Karpas-422 (cell line): ENCODE measurements at regions not wholly inside any gene's neighbourhood (a gene's known extent, or its start where the extent isn't known, plus 50 kb on each side); places are given as distances from the start of the nearest gene placed in this dataset.

Experiments used
- DNase-seq: peaks from one replicate; pipeline ENCODE4 v3.0.0-alpha.2; 2015
- H2AFZ ChIP-seq: fragments of 200-600 bp; sonication (generic); 2 replicates; pipeline ENCODE4 v1.6.1; 2014; ENCODE audit warnings: antibody characterized with exemption, low read length, mixed read lengths
- H3K27ac ChIP-seq: fragments of 200-600 bp; sonication (generic); 2 replicates; pipeline ENCODE4 v1.5.1; 2014; ENCODE audit warnings: mild to moderate bottlenecking, low read length, moderate library complexity
- H3K27me3 ChIP-seq: fragments of 200-600 bp; sonication (generic); 2 replicates; pipeline ENCODE4 v1.6.1; 2014; ENCODE audit warnings: low read length, mixed read lengths
- H3K36me3 ChIP-seq: fragments of 200-600 bp; sonication (generic); 2 replicates; pipeline ENCODE4 v1.6.1; 2014; ENCODE audit warnings: low read length, mixed read lengths; ENCODE audit not compliant: insufficient read depth
- H3K4me1 ChIP-seq: fragments of 200-600 bp; sonication (generic); 2 replicates; pipeline ENCODE4 v1.6.1; 2014; ENCODE audit warnings: mild to moderate bottlenecking, low read length, mixed read lengths
- H3K4me2 ChIP-seq: fragments of 200-600 bp; sonication (generic); 2 replicates; pipeline ENCODE4 v1.6.1; 2014; ENCODE audit warnings: low read length, low read depth, mild to moderate bottlenecking; ENCODE audit not compliant: poor library complexity, severe bottlenecking
- H3K4me3 ChIP-seq: fragments of 200-600 bp; sonication (generic); 2 replicates; pipeline ENCODE4 v1.5.1; 2014; ENCODE audit warnings: mild to moderate bottlenecking, antibody characterized with exemption, low read length, mixed read lengths
- H3K79me2 ChIP-seq: fragments of 200-600 bp; sonication (generic); 2 replicates; pipeline ENCODE4 v1.6.1; 2014; ENCODE audit warnings: mild to moderate bottlenecking, low read length, mixed read lengths
- H3K9ac ChIP-seq: fragments of 200-600 bp; sonication (generic); 2 replicates; pipeline ENCODE4 v1.6.0; 2014; ENCODE audit warnings: low read length
- H3K9me2 ChIP-seq: fragments of 200-600 bp; sonication (generic), shearing (Covaris generic); replicated peaks from 2 replicates; pipeline ENCODE4 v1.6.0; 2014; ENCODE audit warnings: mild to moderate bottlenecking, low read length, moderate library complexity; ENCODE audit not compliant: insufficient read depth
- H3K9me3 ChIP-seq: fragments of 300-700, 200-600 bp; sonication (generic); 2 replicates; pipeline ENCODE4 v1.6.1; 2014; ENCODE audit warnings: low read length, mixed read lengths
- H4K20me1 ChIP-seq: fragments of 200-600 bp; sonication (generic); 2 replicates; pipeline ENCODE4 v1.6.1; 2014; ENCODE audit warnings: mild to moderate bottlenecking, antibody characterized with exemption, low read length, low read depth; ENCODE audit not compliant: insufficient read depth

DNA sequence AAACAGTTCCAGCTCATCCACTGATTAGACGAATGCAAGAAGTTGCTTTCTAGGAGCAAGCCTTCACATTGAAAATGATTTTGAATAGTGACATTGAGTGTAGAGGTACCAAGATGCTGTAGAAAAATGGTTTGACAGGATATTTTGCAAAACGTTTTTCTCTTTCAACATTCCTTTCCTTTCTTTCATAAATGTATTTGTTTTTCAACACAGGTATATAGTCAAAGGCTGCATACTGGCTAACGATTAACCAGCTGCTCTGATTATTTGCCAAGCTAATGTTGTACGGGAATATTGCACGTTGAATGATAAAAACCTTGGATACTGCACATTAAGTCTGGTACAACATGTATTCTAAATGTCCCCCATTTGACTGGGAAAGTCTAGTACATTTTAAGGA lies 78.8 kb upstream of the TENT5A start:
- 0 out of 2 replicates have a peak, but pooled peaks cover 5% of the 10 kb centered on the region for H3K9me3 ChIP-seq
- DNase-seq = no peak
- H4K20me1 ChIP-seq = no peaks in the 10 kb centered on the region
- no peaks in the 10 kb centered on the region for H3K79me2 ChIP-seq
- no peak overlapping the region for H3K4me2 ChIP-seq
- H3K9me2 ChIP-seq = no peaks in the 10 kb centered on the region
- no peak overlapping the region for H2AFZ ChIP-seq
- H3K27ac ChIP-seq = no peak overlapping the region
- no peak overlapping the region for H3K9ac ChIP-seq
- no peaks in the 10 kb centered on the region for H3K27me3 ChIP-seq
- H3K4me3 ChIP-seq = no peak overlapping the region
- H3K4me1 ChIP-seq = no peaks in the 10 kb centered on the region
- no peaks in the 10 kb centered on the region for H3K36me3 ChIP-seq

DNA sequence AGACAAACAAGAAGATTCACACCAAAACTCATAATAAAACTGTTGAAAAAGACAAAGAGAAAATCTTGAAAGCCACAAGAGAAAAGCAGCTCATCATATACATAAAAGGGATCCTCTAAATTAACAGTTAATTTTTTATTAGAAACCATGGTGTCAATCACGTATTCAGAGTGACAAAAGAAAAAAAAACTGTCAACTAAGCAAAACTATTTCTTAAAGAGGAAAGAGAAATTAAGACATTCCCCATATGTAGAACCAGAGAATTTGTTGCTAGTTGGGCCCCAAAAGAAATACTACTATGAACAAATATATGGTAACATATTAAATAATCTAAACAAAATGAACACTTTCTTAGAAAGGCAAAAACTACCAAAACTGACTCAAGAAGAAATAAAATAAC lies 74.3 kb upstream of the TENT5A start:
- Histone ChIP-seq H3K9me2 (no peaks in the 10 kb centered on the region), H3K36me3 (no peaks in the 10 kb centered on the region), H3K4me2 (no peak overlapping the region), H3K79me2 (no peaks in the 10 kb centered on the region), H3K9ac (no peak overlapping the region), H3K27me3 (no peaks in the 10 kb centered on the region), H3K27ac (no peak overlapping the region), H3K9me3 (0 out of 2 replicates have a peak, but pooled peaks cover 5% of the 10 kb centered on the region), H3K4me3 (no peak overlapping the region), H4K20me1 (no peaks in the 10 kb centered on the region), H2AFZ (no peak overlapping the region), H3K4me1 (no peaks in the 10 kb centered on the region)
- no peak for DNase-seq

DNA sequence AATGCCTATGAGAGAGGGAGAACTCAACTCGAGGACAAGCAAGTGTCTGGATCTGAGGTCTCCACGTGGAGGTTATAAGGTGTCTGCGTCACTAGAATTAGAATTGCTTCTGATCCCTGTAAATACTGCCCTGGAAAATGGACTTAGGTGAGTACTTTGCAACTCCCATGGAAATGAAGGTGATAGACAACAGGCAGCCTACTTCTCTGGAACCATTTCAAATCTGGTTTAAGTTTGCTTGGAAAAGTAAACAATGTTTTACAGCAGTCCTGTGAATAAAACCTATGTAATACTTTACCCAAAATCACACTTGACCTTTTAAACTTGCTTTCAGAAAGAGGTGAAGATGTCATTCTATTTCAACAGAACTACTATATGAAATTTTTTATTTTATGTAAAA lies 70.1 kb upstream of the TENT5A start:
- no peak overlapping the region for H3K4me2 ChIP-seq
- no peaks in the 10 kb centered on the region for H3K9me2 ChIP-seq
- no peak overlapping the region for H3K9ac ChIP-seq
- no peak overlapping the region for H3K4me3 ChIP-seq
- no peak overlapping the region for H3K27ac ChIP-seq
- no peak for DNase-seq
- H3K79me2 ChIP-seq = no peaks in the 10 kb centered on the region
- no peaks in the 10 kb centered on the region; the same call in 1 of the 2 replicates for H3K4me1 ChIP-seq
- no peaks in the 10 kb centered on the region for H4K20me1 ChIP-seq
- no peak overlapping the region for H2AFZ ChIP-seq
- H3K27me3 ChIP-seq = no peaks in the 10 kb centered on the region
- 0 out of 2 replicates have a peak, but pooled peaks cover 5% of the 10 kb centered on the region for H3K9me3 ChIP-seq
- no peaks in the 10 kb centered on the region for H3K36me3 ChIP-seq

DNA sequence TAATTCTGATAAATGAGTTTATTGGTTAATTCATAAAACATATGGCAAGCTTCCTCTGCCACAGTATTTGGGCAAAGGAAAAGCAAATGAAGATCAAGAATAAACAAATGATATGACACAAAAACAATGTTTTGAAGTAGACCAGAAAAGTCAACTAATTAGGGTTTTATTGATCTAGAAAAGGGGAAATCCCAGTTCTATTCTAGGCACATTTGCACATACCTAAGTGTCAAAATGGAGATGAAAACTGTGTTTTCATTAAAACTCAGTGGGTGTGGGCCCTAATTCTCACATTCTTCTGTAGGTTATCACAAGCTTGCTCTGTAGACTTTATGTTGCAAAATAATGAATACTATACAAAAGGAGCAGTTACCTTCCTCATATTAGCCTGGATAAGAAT lies 69.0 kb upstream of the TENT5A start:
- H3K4me3 ChIP-seq = no peak overlapping the region
- H3K4me2 ChIP-seq = no peak overlapping the region
- no peak overlapping the region for H2AFZ ChIP-seq
- H3K9me3 ChIP-seq = 0 out of 2 replicates have a peak, but pooled peaks cover 2% of the 10 kb centered on the region
- H3K9ac ChIP-seq = no peak overlapping the region
- no peaks in the 10 kb centered on the region; the same call in 1 of the 2 replicates for H3K4me1 ChIP-seq
- H4K20me1 ChIP-seq = no peaks in the 10 kb centered on the region
- no peaks in the 10 kb centered on the region for H3K36me3 ChIP-seq
- H3K79me2 ChIP-seq = no peaks in the 10 kb centered on the region
- no peaks in the 10 kb centered on the region for H3K9me2 ChIP-seq
- DNase-seq = no peak
- no peaks in the 10 kb centered on the region for H3K27me3 ChIP-seq
- no peak overlapping the region for H3K27ac ChIP-seq

DNA sequence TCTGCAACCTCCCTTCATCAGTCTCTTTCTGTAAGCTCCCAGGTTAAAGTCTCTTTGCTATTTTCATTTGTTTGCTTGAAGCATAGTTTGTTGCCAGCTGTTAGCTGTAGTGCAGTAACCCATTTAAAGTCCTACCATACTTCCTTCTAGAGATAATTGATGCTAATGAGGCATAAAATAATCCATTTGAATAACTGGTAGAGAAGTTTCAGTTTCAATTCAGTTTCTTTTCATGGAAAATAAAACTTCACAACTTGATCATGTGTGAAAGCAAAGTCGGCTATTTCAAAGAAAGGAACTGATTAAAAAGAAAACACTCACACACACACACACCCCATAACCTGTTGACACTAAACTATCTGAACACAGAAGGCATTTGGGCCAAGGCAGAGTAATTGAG lies 68.5 kb upstream of the TENT5A start:
- no peaks in the 10 kb centered on the region for H3K27me3 ChIP-seq
- no peaks in the 10 kb centered on the region; the same call in 1 of the 2 replicates for H3K4me1 ChIP-seq
- H3K4me3 ChIP-seq = no peak overlapping the region
- no peaks in the 10 kb centered on the region for H3K36me3 ChIP-seq
- no peak overlapping the region for H3K9ac ChIP-seq
- no peak overlapping the region for H3K4me2 ChIP-seq
- no peaks in the 10 kb centered on the region for H3K9me2 ChIP-seq
- no peak overlapping the region for H3K27ac ChIP-seq
- H4K20me1 ChIP-seq = no peaks in the 10 kb centered on the region
- no peaks in the 10 kb centered on the region for H3K79me2 ChIP-seq
- H2AFZ ChIP-seq = no peak overlapping the region
- no peaks in the 10 kb centered on the region for H3K9me3 ChIP-seq
- DNase-seq = no peak

DNA sequence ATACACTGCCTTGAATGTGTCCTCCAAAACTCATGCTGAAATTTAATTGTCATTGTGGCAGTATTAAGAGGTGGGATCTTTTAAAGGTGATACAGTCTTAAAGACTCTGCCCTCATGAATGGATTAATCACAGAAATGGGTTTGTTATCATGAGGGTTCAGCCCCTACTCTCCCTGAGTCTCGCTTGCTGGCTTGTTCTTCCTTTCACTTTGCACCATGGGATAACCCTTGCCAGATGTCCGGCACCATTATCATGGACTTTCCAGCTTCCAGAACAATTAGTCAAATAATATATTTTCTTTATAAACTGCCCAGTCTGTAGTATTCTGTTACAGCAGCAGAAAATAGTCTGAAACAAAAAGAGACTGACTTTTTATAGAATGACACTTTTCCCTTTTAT lies 67.9 kb upstream of the TENT5A start:
- no peaks in the 10 kb centered on the region for H3K79me2 ChIP-seq
- H3K36me3 ChIP-seq = no peaks in the 10 kb centered on the region
- no peaks in the 10 kb centered on the region for H3K9me2 ChIP-seq
- H3K27me3 ChIP-seq = no peaks in the 10 kb centered on the region
- H2AFZ ChIP-seq = no peak overlapping the region
- no peaks in the 10 kb centered on the region for H4K20me1 ChIP-seq
- no peak overlapping the region for H3K27ac ChIP-seq
- H3K4me1 ChIP-seq = no peaks in the 10 kb centered on the region; the same call in 1 of the 2 replicates
- H3K4me3 ChIP-seq = no peak overlapping the region
- H3K9me3 ChIP-seq = no peaks in the 10 kb centered on the region
- no peak for DNase-seq
- no peak overlapping the region for H3K4me2 ChIP-seq
- H3K9ac ChIP-seq = no peak overlapping the region

DNA sequence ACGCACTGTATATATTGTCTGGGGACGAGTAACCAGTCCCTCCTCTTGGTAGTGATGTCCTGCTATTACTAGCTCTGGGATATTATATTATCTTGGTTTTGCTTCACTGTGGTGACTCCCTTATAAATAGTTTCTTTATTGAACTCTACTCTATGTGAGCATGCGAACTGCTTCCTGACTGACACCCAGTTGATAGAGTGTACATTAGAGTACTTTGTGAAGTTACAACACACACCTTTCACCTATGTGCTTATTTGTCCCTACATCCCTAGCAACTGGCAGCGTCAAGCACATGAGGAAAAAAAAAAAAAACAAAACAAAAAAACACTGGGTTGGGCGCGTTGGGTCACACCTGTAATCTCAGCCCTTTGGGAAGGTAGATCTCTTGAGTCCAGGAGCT lies 67.3 kb upstream of the TENT5A start:
- Histone ChIP-seq H4K20me1 (no peaks in the 10 kb centered on the region), H3K9ac (no peak overlapping the region), H3K27ac (no peak overlapping the region), H3K27me3 (no peaks in the 10 kb centered on the region), H3K9me3 (no peaks in the 10 kb centered on the region), H3K4me1 (no peaks in the 10 kb centered on the region; the same call in 1 of the 2 replicates), H3K4me2 (no peak overlapping the region), H3K9me2 (no peaks in the 10 kb centered on the region), H3K36me3 (no peaks in the 10 kb centered on the region), H2AFZ (no peak overlapping the region), H3K79me2 (no peaks in the 10 kb centered on the region), H3K4me3 (no peak overlapping the region)
- DNase-seq = no peak

DNA sequence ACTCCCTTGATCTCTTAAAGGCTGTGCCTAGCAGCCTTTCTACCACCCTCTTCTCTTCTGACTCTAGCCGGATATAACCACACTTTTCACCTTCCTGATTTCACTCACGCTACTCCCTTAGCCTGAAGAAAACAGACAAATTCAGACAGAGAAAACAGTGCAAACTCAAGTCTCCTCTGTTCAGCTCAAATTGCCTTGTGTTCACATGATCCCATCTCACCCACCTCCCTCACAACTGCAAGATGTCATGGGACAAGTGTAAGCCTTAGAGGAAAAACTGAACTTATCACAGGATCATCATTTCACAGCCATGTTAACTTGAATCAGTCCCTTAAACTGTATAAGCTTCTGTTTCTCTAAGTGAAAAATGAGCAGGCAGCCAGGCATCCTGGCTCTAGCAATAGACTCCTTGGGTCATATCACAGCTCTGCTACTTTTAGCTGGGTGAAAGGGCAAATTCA lies 66.5 kb upstream of the TENT5A start:
- no peaks in the 10 kb centered on the region for H3K9me2 ChIP-seq
- no peak for DNase-seq
- H3K27ac ChIP-seq = no peak overlapping the region
- no peak overlapping the region for H3K4me2 ChIP-seq
- no peaks in the 10 kb centered on the region for H4K20me1 ChIP-seq
- H3K27me3 ChIP-seq = no peaks in the 10 kb centered on the region
- H3K9me3 ChIP-seq = no peaks in the 10 kb centered on the region
- H3K36me3 ChIP-seq = no peaks in the 10 kb centered on the region
- no peak overlapping the region for H3K9ac ChIP-seq
- no peaks in the 10 kb centered on the region for H3K79me2 ChIP-seq
- no peak overlapping the region for H3K4me3 ChIP-seq
- no peaks in the 10 kb centered on the region; the same call in 1 of the 2 replicates for H3K4me1 ChIP-seq
- H2AFZ ChIP-seq = no peak overlapping the region

DNA sequence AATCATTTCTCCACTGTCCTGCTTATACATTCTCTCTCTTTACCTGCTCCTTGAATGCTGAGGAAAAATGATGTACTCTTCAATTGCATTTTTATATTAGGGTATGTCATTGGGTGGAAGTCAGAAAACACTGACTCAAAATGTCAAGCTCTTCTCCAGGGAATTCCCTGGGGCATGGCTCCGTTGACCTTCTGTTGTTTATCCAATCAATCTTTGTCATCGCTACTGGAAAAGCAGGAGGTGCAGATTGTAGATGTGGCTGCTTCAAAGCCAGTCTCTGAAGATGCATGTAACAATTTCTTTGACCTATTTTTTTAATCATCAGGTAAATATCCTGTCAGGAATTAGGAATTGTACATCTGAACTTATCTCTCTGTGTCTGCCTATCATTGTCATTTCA lies 63.9 kb upstream of the TENT5A start:
- H3K9ac ChIP-seq = no peak overlapping the region
- no peak overlapping the region for H3K4me2 ChIP-seq
- DNase-seq = no peak
- H4K20me1 ChIP-seq = no peaks in the 10 kb centered on the region
- H3K27me3 ChIP-seq = no peaks in the 10 kb centered on the region
- H3K9me3 ChIP-seq = no peaks in the 10 kb centered on the region
- H3K27ac ChIP-seq = no peak overlapping the region
- no peaks in the 10 kb centered on the region for H3K9me2 ChIP-seq
- no peak overlapping the region for H3K4me3 ChIP-seq
- no peak overlapping the region for H2AFZ ChIP-seq
- H3K36me3 ChIP-seq = no peaks in the 10 kb centered on the region
- H3K4me1 ChIP-seq = no peaks in the 10 kb centered on the region; the same call in 1 of the 2 replicates
- H3K79me2 ChIP-seq = no peaks in the 10 kb centered on the region
